ENCODE measurements at regions not wholly inside any gene's neighbourhood (a gene's known extent, or its start where the extent isn't known, plus 50 kb on each side); places are given as distances from the start of the nearest gene placed in this dataset.

GRCh38 chr3:105065895-105066839 is 300.5 kb upstream of the ALCAM start:
- Histone ChIP-seq H3K36me3 (ENCODE audit: control insufficient read depth in 2 of 3, insufficient read depth in 3 of 3, low read length in 3 of 3) (no peaks in the 10 kb centered on the region), H3K4me1 (ENCODE audit: control insufficient read depth in 2 of 3, insufficient read depth in 2 of 3, low read depth in 1 of 3, low read length in 3 of 3) (peaks cover 0 to 5% (median 0%) of the 10 kb centered on the region in 3 donors), H3K9ac (ENCODE audit: low read length in 3 of 3) (no peak overlapping the region), H3K9me3 (ENCODE audit: control insufficient read depth in 2 of 3, insufficient read depth in 1 of 3, low read length in 3 of 3) (no peaks in the 10 kb centered on the region), H3K4me3 (ENCODE audit: low read length in 3 of 3) (no peak overlapping the region), H3K27me3 (ENCODE audit: control insufficient read depth, insufficient read depth, low read length) (no peaks in the 10 kb centered on the region), H3K27ac (ENCODE audit: low read depth in 2 of 2, low read length in 2 of 2) (no peak overlapping the region)
- no peak for FAIRE-seq
- no peak for TF ChIP-seq CTCF (IDR thresholded peaks at IDR 0.05; ENCODE audit: borderline replicate concordance, extremely low read depth, insufficient read depth)
- intact Hi-C loops (cut with DNase I), result no loop called here
- DNase-seq, result no peak

- no peak for DNase-seq
- H3K27ac ChIP-seq (ENCODE audit: low read depth in 2 of 2, low read length in 2 of 2), result no peak overlapping the region
- peaks cover 0 to 4% (median 0%) of the 10 kb centered on the region in 3 donors for H3K4me1 ChIP-seq (ENCODE audit: control insufficient read depth in 2 of 3, insufficient read depth in 2 of 3, low read depth in 1 of 3, low read length in 3 of 3)
- FAIRE-seq, result no peak
- intact Hi-C loops (cut with DNase I), result no loop called here
- no peak overlapping the region for H3K9ac ChIP-seq (ENCODE audit: low read length in 3 of 3)
- H3K36me3 ChIP-seq (ENCODE audit: control insufficient read depth in 2 of 3, insufficient read depth in 3 of 3, low read length in 3 of 3), result no peaks in the 10 kb centered on the region
- no peak overlapping the region for H3K4me3 ChIP-seq (ENCODE audit: low read length in 3 of 3)
- H3K27me3 ChIP-seq (ENCODE audit: control insufficient read depth, insufficient read depth, low read length), result no peaks in the 10 kb centered on the region
- TF ChIP-seq CTCF (IDR thresholded peaks at IDR 0.05; ENCODE audit: borderline replicate concordance, extremely low read depth, insufficient read depth), result no peak
- H3K9me3 ChIP-seq (ENCODE audit: control insufficient read depth in 2 of 3, insufficient read depth in 1 of 3, low read length in 3 of 3), result no peaks in the 10 kb centered on the region
Measured at GRCh38 chr3:105067361-105067760, 299.3 kb upstream of the ALCAM start.

GRCh38 chr3:105077060-105077822 is 289.5 kb upstream of the ALCAM start:
- H3K9ac ChIP-seq (ENCODE audit: low read length in 3 of 3), result no peak overlapping the region
- no peak for TF ChIP-seq CTCF (IDR thresholded peaks at IDR 0.05; ENCODE audit: borderline replicate concordance, extremely low read depth, insufficient read depth)
- no peaks in the 10 kb centered on the region for H3K36me3 ChIP-seq (ENCODE audit: control insufficient read depth in 2 of 3, insufficient read depth in 3 of 3, low read length in 3 of 3)
- intact Hi-C loops (cut with DNase I), result no loop called here
- no peak overlapping the region for H3K27ac ChIP-seq (ENCODE audit: low read depth in 2 of 2, low read length in 2 of 2)
- FAIRE-seq (no peak), DNase-seq (no peak)
- no peaks in the 10 kb centered on the region for H3K4me1 ChIP-seq (ENCODE audit: control insufficient read depth in 2 of 3, insufficient read depth in 2 of 3, low read depth in 1 of 3, low read length in 3 of 3)
- no peak overlapping the region for H3K4me3 ChIP-seq (ENCODE audit: low read length in 3 of 3)
- H3K9me3 ChIP-seq (ENCODE audit: control insufficient read depth in 2 of 3, insufficient read depth in 1 of 3, low read length in 3 of 3), result no peaks in the 10 kb centered on the region
- no peaks in the 10 kb centered on the region for H3K27me3 ChIP-seq (ENCODE audit: control insufficient read depth, insufficient read depth, low read length)
